Tibial nerve (tissue), 4 donors: ENCODE measurements at regions not wholly inside any gene's neighbourhood (a gene's known extent, or its start where the extent isn't known, plus 50 kb on each side); places are given as distances from the start of the nearest gene placed in this dataset.
"Not testable (repeated sequence)": the region's sequence is repeated elsewhere in the genome, so short reads cannot be mapped to it uniquely, and the experiment has no call there.

Experiments
- DNase-seq, 2 donors: peaks; one replicate each; pipeline ENCODE4 v3.0.0-alpha.2; 2019; ENCODE audit warnings: low spot score in 2 of 2
- H3K27ac ChIP-seq, 4 donors: fragments of 200-600 bp; sonication (generic) in 3 of 4; one replicate each; pipeline ENCODE4 v1.5.1; 2017 to 2019; ENCODE audit warnings: mild to moderate bottlenecking in 1 of 4
- H3K27me3 ChIP-seq, 2 donors: fragments of 200-600 bp; sonication (generic) in 1 of 2; one replicate each; pipeline versions ENCODE4 v1.5.1 to v1.6.0; 2017 to 2019
- H3K36me3 ChIP-seq, 3 donors: fragments of 200-600 bp; sonication (generic); one replicate each; pipeline ENCODE4 v1.5.1; 2018 to 2019
- H3K4me1 ChIP-seq, 4 donors: fragments of 200-600 bp; sonication (generic) in 3 of 4; one replicate each; pipeline ENCODE4 v1.5.1; 2017 to 2019
- H3K4me3 ChIP-seq, 4 donors: fragments of 200-600 bp; sonication (generic) in 3 of 4; one replicate each; pipeline ENCODE4 v1.5.1; 2017 to 2019; ENCODE audit warnings: mild to moderate bottlenecking in 1 of 4, moderate library complexity in 1 of 4
- H3K9me3 ChIP-seq, 4 donors: fragments of 200-600 bp; sonication (generic) in 3 of 4; one replicate each; pipeline ENCODE4 v1.5.1; 2017 to 2019
- WGBS, 2 donors: methylation state at CpG; one replicate each; pipeline ENCODE4 v1.1.5; 2018; 5-methylcytosine and 5-hydroxymethylcytosine counted together

GRCh38 chr2:87417147-87417546 lies 330.7 kb upstream of the PLGLB2 start:
- not testable (repeated sequence) for H3K27ac ChIP-seq, H3K36me3 ChIP-seq, H3K27me3 ChIP-seq, H3K4me3 ChIP-seq, H3K4me1 ChIP-seq, DNase-seq, H3K9me3 ChIP-seq
- no CpG with 5 or more reads among the region's 6 CpGs for WGBS, 2 donors

- 87 to 90% methylated on average over 1 of the region's 3 CpGs for WGBS, 2 donors
- not testable (repeated sequence) for H3K27ac ChIP-seq, DNase-seq
Observed at GRCh38 chr2:87417742-87418567, 329.9 kb upstream of the PLGLB2 start.

GRCh38 chr2:87418823-87419822 lies 328.8 kb upstream of the PLGLB2 start:
- 85 to 89% methylated on average over 6 of the region's 9 CpGs for WGBS, 2 donors

More at GRCh38 chr2:87417742-87418567, 329.9 kb upstream of the PLGLB2 start:
- H3K4me3 ChIP-seq, H3K9me3 ChIP-seq, H3K4me1 ChIP-seq, H3K36me3 ChIP-seq, H3K27me3 ChIP-seq: not testable (repeated sequence)

GRCh38 chr2:87419980-87420379 lies 327.9 kb upstream of the PLGLB2 start:
- not testable (repeated sequence) for H3K4me1 ChIP-seq, DNase-seq, H3K9me3 ChIP-seq, H3K27ac ChIP-seq, H3K4me3 ChIP-seq, H3K36me3 ChIP-seq, H3K27me3 ChIP-seq
- WGBS, 2 donors = no CpG with 5 or more reads among the region's 5 CpGs

More at GRCh38 chr2:87418823-87419822, 328.8 kb upstream of the PLGLB2 start:
- not testable (repeated sequence) for H3K9me3 ChIP-seq, H3K27ac ChIP-seq, H3K27me3 ChIP-seq, H3K4me3 ChIP-seq, H3K4me1 ChIP-seq, H3K36me3 ChIP-seq, DNase-seq

GRCh38 chr2:87420954-87421353 lies 326.9 kb upstream of the PLGLB2 start:
- H3K9me3 ChIP-seq, H3K36me3 ChIP-seq, H3K27me3 ChIP-seq, H3K4me3 ChIP-seq, H3K4me1 ChIP-seq, H3K27ac ChIP-seq, DNase-seq: not testable (repeated sequence)
- WGBS, 2 donors = no CpG with 5 or more reads among the region's 4 CpGs

- H3K4me1 ChIP-seq, H3K27me3 ChIP-seq, H3K36me3 ChIP-seq, H3K4me3 ChIP-seq, DNase-seq, H3K9me3 ChIP-seq, H3K27ac ChIP-seq: not testable (repeated sequence)
- WGBS, 2 donors = 84 to 86% methylated on average over 6 of the region's 7 CpGs
Observed at GRCh38 chr2:87423796-87424762, 323.8 kb upstream of the PLGLB2 start.

- not testable (repeated sequence) for H3K4me1 ChIP-seq, DNase-seq, H3K27ac ChIP-seq, H3K9me3 ChIP-seq, H3K27me3 ChIP-seq, H3K36me3 ChIP-seq, H3K4me3 ChIP-seq
- no CpG with 5 or more reads among the region's 1 CpG for WGBS, 2 donors
Observed at GRCh38 chr2:87424763-87425154, 323.1 kb upstream of the PLGLB2 start.

GRCh38 chr2:87425191-87425590 lies 322.7 kb upstream of the PLGLB2 start:
- not testable (repeated sequence) for H3K27me3 ChIP-seq, DNase-seq, H3K9me3 ChIP-seq, H3K4me3 ChIP-seq, H3K36me3 ChIP-seq, H3K4me1 ChIP-seq, H3K27ac ChIP-seq
- 40 to 65% methylated on average over 2 to 3 of the region's 3 CpGs for WGBS, 2 donors

- H3K4me3 ChIP-seq, H3K4me1 ChIP-seq, H3K9me3 ChIP-seq, H3K36me3 ChIP-seq, H3K27me3 ChIP-seq, DNase-seq, H3K27ac ChIP-seq: not testable (repeated sequence)
- 93% methylated on average over 2 of the region's 3 CpGs; no CpG with 5 or more reads in 1 of the 2 donors for WGBS, 2 donors
Observed at GRCh38 chr2:87425717-87426116, 322.2 kb upstream of the PLGLB2 start.

- not testable (repeated sequence) for H3K36me3 ChIP-seq, H3K9me3 ChIP-seq, H3K4me1 ChIP-seq, DNase-seq, H3K27me3 ChIP-seq, H3K4me3 ChIP-seq, H3K27ac ChIP-seq
- WGBS, 2 donors = 59 to 60% methylated on average over 1 to 2 of the region's 2 CpGs
Observed at GRCh38 chr2:87428452-87429130, 319.3 kb upstream of the PLGLB2 start.

- not testable (repeated sequence) for H3K4me1 ChIP-seq, H3K27me3 ChIP-seq, DNase-seq, H3K4me3 ChIP-seq, H3K27ac ChIP-seq, H3K36me3 ChIP-seq, H3K9me3 ChIP-seq
- WGBS, 2 donors = 51% methylated on average over 5 of the region's 9 CpGs; no CpG with 5 or more reads in 1 of the 2 donors
Observed at GRCh38 chr2:87429206-87429930, 318.5 kb upstream of the PLGLB2 start.

GRCh38 chr2:87429931-87430275 lies 318.0 kb upstream of the PLGLB2 start:
- H3K9me3 ChIP-seq = not testable (repeated sequence)
- 100% methylated on average over 2 of the region's 4 CpGs; no CpG with 5 or more reads in 1 of the 2 donors for WGBS, 2 donors

More at GRCh38 chr2:87429931-87430275, 318.0 kb upstream of the PLGLB2 start:
- not testable (repeated sequence) for H3K36me3 ChIP-seq, H3K4me1 ChIP-seq, H3K27ac ChIP-seq, H3K27me3 ChIP-seq, DNase-seq, H3K4me3 ChIP-seq
